WTC11 (cell line): ENCODE measurements at regions not wholly inside any gene's neighbourhood (a gene's known extent, or its start where the extent isn't known, plus 50 kb on each side); places are given as distances from the start of the nearest gene placed in this dataset.

Experiments used
- ATAC-seq: fragments of 200-7000 bp; cut with Tn5 transposase; 2 replicates; pipeline ENCODE4 v1.10.0; 2021; ENCODE audit warnings: mild to moderate bottlenecking, moderate library complexity
- CTCF ChIA-PET: fragments of 300-600 bp; sonication (Branson Sonifier 250); formaldehyde crosslinking; loops from one replicate; lab custom pipeline; 2021; ENCODE audit warnings: antibody characterized with exemption; lab: Charles Lee
- POLR2A ChIA-PET: fragments of 350-600 bp; sonication (Branson Sonifier 250); formaldehyde crosslinking; loops from one replicate; lab custom pipeline; 2021; ENCODE audit warnings: antibody characterized with exemption; lab: Charles Lee
- DNase-seq: peaks from one replicate; pipeline ENCODE4 v3.0.0; 2021; ENCODE audit warnings: low spot score
- H3K27ac Mint-ChIP-seq: 2 replicates; pipeline ENCODE4 v1.8.0; 2021; ENCODE audit warnings: mixed read lengths
- H3K27me3 Mint-ChIP-seq: 2 replicates; pipeline ENCODE4 v1.8.0; 2021; ENCODE audit warnings: low read depth, mild to moderate bottlenecking, moderate library complexity, mixed read lengths
- H3K36me3 Mint-ChIP-seq: 2 replicates; pipeline ENCODE4 v1.8.0; 2021; ENCODE audit warnings: mixed read lengths
- H3K4me1 Mint-ChIP-seq: 2 replicates; pipeline ENCODE4 v1.8.0; 2022; ENCODE audit warnings: mixed read lengths
- H3K4me3 Mint-ChIP-seq: 2 replicates; pipeline ENCODE4 v1.8.0; 2021; ENCODE audit warnings: mild to moderate bottlenecking, moderate library complexity, mixed read lengths
- H3K9me3 Mint-ChIP-seq: 2 replicates; pipeline ENCODE4 v1.8.0; 2021; ENCODE audit warnings: mixed read lengths
- CBFB ChIP-seq: sonication (generic); formaldehyde crosslinking; IDR thresholded peaks from 2 replicates; pipeline ENCODE4 v1.8.1; 2022; ENCODE audit warnings: mild to moderate bottlenecking, low read depth, missing genetic modification reagents
- IRF2 ChIP-seq: sonication (generic); formaldehyde crosslinking; IDR thresholded peaks from 2 replicates; pipeline ENCODE4 v1.8.0; 2022; ENCODE audit warnings: low read depth, missing genetic modification reagents, borderline replicate concordance
- JAZF1 ChIP-seq: fragments of 250-450 bp; sonication (Bioruptor Pico); IDR thresholded peaks from 2 replicates; pipeline ENCODE4 v1.9.0; 2021; ENCODE audit warnings: moderate library complexity, mild to moderate bottlenecking, inconsistent platforms
- NFE2L1 ChIP-seq: sonication (generic); formaldehyde crosslinking; IDR thresholded peaks from 2 replicates; pipeline ENCODE4 v1.8.1; 2023; ENCODE audit warnings: missing genetic modification reagents
- PRRX2 ChIP-seq: fragments of 250-450 bp; sonication (Bioruptor Pico); IDR thresholded peaks from 2 replicates; pipeline ENCODE4 v1.8.0; 2021; ENCODE audit warnings: mild to moderate bottlenecking
- RORB ChIP-seq: fragments of 250-450 bp; sonication (Bioruptor Pico); IDR thresholded peaks from 2 replicates; pipeline ENCODE4 v1.9.0; 2021; ENCODE audit warnings: mild to moderate bottlenecking
- SP1 ChIP-seq: sonication (generic); formaldehyde crosslinking; conservative IDR thresholded peaks from 2 replicates; pipeline ENCODE4 v1.8.1; 2022; ENCODE audit warnings: missing genetic modification reagents
- ZNF219 ChIP-seq: sonication (generic); formaldehyde crosslinking; IDR thresholded peaks from 2 replicates; pipeline ENCODE4 v1.8.0; 2023; ENCODE audit warnings: missing genetic modification reagents, mild to moderate bottlenecking, borderline replicate concordance
- ZNF423 ChIP-seq: fragments of 250-450 bp; sonication (Bioruptor Pico); IDR thresholded peaks from 2 replicates; pipeline ENCODE4 v2.1.2; 2022; ENCODE audit warnings: mild to moderate bottlenecking, moderate library complexity
- TF ChIP-seq, protein P1 (sequence below): fragments of 250-450 bp; sonication (Bioruptor Pico); conservative IDR thresholded peaks from 2 replicates; pipeline ENCODE4 v1.9.0; 2021; ENCODE audit warnings: mild to moderate bottlenecking
- TF ChIP-seq, protein P2 (sequence below): sonication (generic); formaldehyde crosslinking; IDR thresholded peaks from 2 replicates; pipeline ENCODE4 v1.8.1; 2022; ENCODE audit warnings: mild to moderate bottlenecking, missing genetic modification reagents, moderate library complexity, borderline replicate concordance
- TF ChIP-seq, protein P3 (sequence below): sonication (generic); formaldehyde crosslinking; IDR thresholded peaks from 2 replicates; pipeline ENCODE4 v1.8.1; 2022; ENCODE audit warnings: mild to moderate bottlenecking, moderate library complexity, missing genetic modification reagents
- TF ChIP-seq, protein P4 (sequence below): fragments of 250-450 bp; sonication (Bioruptor Pico); IDR thresholded peaks from 2 replicates; pipeline ENCODE4 v1.8.0; 2021; ENCODE audit warnings: mild to moderate bottlenecking
- TF ChIP-seq, protein P5 (sequence below): sonication (generic); formaldehyde crosslinking; IDR thresholded peaks from 2 replicates; pipeline ENCODE4 v1.8.0; 2022; ENCODE audit warnings: mild to moderate bottlenecking, missing genetic modification reagents
- TF ChIP-seq, protein P6 (sequence below): sonication (generic); formaldehyde crosslinking; IDR thresholded peaks from 2 replicates; pipeline ENCODE4 v1.8.1; 2022; ENCODE audit warnings: low read depth, mild to moderate bottlenecking, moderate library complexity, missing genetic modification reagents, borderline replicate concordance
- TF ChIP-seq, protein P7 (sequence below): sonication (generic); formaldehyde crosslinking; IDR thresholded peaks from 2 replicates; pipeline ENCODE4 v1.8.0; 2022; ENCODE audit warnings: mild to moderate bottlenecking, missing genetic modification reagents
- TF ChIP-seq, protein P8 (sequence below): sonication (generic); formaldehyde crosslinking; IDR thresholded peaks from 2 replicates; pipeline ENCODE4 v1.8.1; 2023; ENCODE audit warnings: mild to moderate bottlenecking, missing genetic modification reagents
- TF ChIP-seq, protein P9 (sequence below): sonication (generic); formaldehyde crosslinking; IDR thresholded peaks from 2 replicates; pipeline ENCODE4 v1.8.1; 2023; ENCODE audit warnings: mild to moderate bottlenecking, missing genetic modification reagents, borderline replicate concordance

DNA sequence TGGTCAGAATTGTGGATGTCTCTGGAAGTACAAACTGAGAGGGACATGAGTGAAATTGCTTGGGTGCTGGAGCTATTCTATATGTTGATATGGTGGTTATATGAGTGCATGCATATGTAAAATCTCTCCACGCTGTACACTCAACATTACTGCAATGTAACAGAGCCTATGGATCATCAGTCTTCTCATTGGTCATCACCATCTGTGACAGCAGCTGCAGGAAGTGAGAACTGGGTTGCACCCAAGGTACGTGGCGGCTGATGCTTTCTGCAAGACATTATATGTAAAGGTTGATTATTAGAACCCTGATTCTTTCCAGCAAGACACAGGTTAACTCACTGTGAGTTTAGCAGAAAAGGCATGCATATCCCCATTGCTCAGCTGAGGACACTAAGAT lies 387.1 kb downstream of the OMA1 start (continued):
- TF ChIP-seq, protein P1, sequence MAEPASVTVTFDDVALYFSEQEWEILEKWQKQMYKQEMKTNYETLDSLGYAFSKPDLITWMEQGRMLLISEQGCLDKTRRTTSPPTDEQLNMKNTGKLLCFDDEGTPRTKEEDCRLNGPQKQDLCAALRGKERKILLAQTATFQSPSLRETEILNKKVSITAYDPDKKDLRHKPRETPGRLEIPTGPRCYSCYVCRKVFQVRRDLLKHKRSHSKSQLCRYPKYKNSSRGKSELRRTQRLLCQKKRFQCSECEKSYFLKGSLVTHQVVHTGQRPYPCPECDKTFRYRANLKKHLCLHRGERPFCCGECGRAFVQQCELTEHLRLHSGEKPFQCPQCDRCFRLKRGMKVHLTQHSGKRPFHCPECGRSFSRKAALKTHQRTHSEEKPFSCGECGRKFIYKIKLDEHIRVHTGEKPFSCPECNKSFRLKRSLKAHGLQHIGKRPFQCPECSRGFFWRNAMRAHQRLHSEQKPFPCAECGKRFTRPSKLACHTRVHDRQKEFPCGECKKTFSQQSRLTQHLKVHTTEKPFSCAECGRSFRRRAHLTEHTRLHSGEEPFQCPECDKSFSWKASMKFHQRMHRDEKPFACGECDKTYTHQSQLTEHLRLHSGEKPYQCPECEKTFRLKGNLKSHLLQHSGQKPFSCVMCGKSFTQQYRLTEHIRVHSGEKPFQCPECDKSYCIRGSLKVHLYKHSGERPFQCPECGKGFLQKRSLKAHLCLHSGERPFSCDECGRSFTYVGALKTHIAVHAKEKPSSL (CRISPR knock-in tag) = no peak
- no peak for TF ChIP-seq IRF2 (CRISPR knock-in tag)
- TF ChIP-seq, protein P2, sequence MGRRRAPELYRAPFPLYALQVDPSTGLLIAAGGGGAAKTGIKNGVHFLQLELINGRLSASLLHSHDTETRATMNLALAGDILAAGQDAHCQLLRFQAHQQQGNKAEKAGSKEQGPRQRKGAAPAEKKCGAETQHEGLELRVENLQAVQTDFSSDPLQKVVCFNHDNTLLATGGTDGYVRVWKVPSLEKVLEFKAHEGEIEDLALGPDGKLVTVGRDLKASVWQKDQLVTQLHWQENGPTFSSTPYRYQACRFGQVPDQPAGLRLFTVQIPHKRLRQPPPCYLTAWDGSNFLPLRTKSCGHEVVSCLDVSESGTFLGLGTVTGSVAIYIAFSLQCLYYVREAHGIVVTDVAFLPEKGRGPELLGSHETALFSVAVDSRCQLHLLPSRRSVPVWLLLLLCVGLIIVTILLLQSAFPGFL (CRISPR knock-in tag) = no peak
- TF ChIP-seq, all 79 proteins: peak for 0

DNA sequence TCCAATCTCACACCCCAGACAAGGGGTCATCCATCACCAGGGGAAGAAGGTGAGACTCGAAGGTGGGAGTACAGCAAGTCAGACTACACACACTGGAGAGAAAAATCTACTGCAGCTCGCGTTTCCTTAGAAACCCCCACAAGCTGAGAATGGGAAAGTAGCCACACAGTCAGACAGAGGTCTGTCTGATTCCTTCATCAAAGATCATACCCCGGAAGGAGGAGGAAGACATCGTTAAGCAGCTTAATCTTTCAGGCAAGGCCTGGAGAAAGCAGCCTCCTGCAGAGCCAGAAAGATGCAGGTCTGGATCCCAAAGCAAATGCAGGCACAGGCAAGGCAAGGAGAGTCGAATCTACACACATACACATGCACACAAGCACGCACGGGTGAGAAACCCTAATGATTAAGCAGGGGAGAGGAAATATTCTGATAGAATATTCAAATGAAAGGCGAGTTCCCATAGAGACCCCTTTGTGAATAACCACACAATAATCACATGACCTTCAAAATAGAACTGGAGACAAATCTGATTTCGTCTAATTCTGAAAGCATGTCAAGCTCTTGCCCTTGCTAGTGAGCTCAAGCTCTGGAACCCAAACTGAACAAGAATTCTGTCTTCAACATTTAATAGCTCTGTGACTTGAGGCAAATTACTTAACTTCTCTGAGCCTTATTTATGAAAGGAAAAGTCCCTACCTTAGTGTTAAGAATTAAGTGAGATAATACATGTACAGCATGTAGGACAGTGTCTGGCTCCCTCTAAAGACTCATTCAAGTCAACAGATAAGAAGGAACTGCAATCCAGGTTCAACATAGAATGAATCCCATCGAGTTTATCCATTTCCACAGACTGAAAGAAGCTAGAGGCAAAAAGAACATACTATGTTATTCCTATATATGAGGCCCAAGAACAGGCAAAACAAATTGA lies 387.8 kb downstream of the OMA1 start:
- POLR2A ChIA-PET = no interaction called here
- Mint-ChIP-seq H3K4me1 (peaks cover 20% of the 10 kb centered on the region), H3K27me3 (no peaks in the 10 kb centered on the region), H3K4me3 (no peak overlapping the region), H3K36me3 (no peaks in the 10 kb centered on the region), H3K27ac (no peak overlapping the region), H3K9me3 (no peaks in the 10 kb centered on the region)
- ATAC-seq (no peak), DNase-seq (no peak)
- no peak for TF ChIP-seq CBFB (CRISPR knock-in tag)
- TF ChIP-seq, protein P3, sequence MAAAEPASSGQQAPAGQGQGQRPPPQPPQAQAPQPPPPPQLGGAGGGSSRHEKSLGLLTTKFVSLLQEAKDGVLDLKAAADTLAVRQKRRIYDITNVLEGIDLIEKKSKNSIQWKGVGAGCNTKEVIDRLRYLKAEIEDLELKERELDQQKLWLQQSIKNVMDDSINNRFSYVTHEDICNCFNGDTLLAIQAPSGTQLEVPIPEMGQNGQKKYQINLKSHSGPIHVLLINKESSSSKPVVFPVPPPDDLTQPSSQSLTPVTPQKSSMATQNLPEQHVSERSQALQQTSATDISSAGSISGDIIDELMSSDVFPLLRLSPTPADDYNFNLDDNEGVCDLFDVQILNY (CRISPR knock-in tag) = no peak
- TF ChIP-seq SP1 = no peak
- no peak for TF ChIP-seq NFE2L1
- TF ChIP-seq, protein P4, sequence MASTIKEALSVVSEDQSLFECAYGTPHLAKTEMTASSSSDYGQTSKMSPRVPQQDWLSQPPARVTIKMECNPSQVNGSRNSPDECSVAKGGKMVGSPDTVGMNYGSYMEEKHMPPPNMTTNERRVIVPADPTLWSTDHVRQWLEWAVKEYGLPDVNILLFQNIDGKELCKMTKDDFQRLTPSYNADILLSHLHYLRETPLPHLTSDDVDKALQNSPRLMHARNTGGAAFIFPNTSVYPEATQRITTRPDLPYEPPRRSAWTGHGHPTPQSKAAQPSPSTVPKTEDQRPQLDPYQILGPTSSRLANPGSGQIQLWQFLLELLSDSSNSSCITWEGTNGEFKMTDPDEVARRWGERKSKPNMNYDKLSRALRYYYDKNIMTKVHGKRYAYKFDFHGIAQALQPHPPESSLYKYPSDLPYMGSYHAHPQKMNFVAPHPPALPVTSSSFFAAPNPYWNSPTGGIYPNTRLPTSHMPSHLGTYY (CRISPR knock-in tag) = no peak
- TF ChIP-seq JAZF1 (CRISPR knock-in tag) = no peak
- CTCF ChIA-PET = interaction anchor here (1.2 to 1.3 kb wide), 2 partner anchors 93 to 192 kb away, joined by 3 to 5 read pairs; no protein-coding TSS in a partner anchor

DNA sequence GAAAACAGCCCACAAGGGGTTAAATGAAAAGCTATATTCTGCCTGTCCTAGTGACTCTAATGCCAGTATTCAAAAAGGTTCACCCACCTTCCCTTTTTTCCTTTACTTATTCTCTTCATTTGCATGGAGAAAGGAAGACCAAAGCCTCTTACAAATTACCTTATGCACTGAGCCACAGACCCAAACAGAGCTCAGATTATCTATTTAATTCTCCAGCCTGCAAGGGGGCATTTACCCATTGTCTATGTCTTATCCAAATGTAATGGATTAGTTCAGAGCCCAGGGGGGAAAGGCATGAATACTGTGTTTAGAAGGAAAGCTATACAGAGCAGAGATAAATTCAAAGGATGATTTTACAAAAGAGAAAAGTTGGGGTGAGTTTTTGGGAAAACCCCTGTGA lies 388.5 kb downstream of the OMA1 start:
- H3K9me3 Mint-ChIP-seq = no peaks in the 10 kb centered on the region
- no peak for ATAC-seq
- H3K27ac Mint-ChIP-seq = no peak overlapping the region
- H3K27me3 Mint-ChIP-seq = no peaks in the 10 kb centered on the region
- ChIA-PET POLR2A (no interaction called here), CTCF (interaction anchor here (1.1 to 1.5 kb wide), 4 partner anchors 63 to 191 kb away, joined by 3 to 5 read pairs (median 3); no protein-coding TSS in a partner anchor)
- no peak for DNase-seq
- H3K4me3 Mint-ChIP-seq = no peak overlapping the region
- H3K4me1 Mint-ChIP-seq = peaks cover 16% of the 10 kb centered on the region
- no peaks in the 10 kb centered on the region for H3K36me3 Mint-ChIP-seq
- TF ChIP-seq ZNF423 (CRISPR knock-in tag) = no peak
- no peak for TF ChIP-seq CBFB (CRISPR knock-in tag)
- TF ChIP-seq PRRX2 (CRISPR knock-in tag) = no peak
- TF ChIP-seq, protein P5, sequence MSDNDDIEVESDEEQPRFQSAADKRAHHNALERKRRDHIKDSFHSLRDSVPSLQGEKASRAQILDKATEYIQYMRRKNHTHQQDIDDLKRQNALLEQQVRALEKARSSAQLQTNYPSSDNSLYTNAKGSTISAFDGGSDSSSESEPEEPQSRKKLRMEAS (CRISPR knock-in tag) = no peak
- TF ChIP-seq RORB (CRISPR knock-in tag) = no peak
- TF ChIP-seq, protein P6, sequence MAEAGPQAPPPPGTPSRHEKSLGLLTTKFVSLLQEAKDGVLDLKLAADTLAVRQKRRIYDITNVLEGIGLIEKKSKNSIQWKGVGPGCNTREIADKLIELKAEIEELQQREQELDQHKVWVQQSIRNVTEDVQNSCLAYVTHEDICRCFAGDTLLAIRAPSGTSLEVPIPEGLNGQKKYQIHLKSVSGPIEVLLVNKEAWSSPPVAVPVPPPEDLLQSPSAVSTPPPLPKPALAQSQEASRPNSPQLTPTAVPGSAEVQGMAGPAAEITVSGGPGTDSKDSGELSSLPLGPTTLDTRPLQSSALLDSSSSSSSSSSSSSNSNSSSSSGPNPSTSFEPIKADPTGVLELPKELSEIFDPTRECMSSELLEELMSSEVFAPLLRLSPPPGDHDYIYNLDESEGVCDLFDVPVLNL (CRISPR knock-in tag) = no peak
- TF ChIP-seq, protein P7, sequence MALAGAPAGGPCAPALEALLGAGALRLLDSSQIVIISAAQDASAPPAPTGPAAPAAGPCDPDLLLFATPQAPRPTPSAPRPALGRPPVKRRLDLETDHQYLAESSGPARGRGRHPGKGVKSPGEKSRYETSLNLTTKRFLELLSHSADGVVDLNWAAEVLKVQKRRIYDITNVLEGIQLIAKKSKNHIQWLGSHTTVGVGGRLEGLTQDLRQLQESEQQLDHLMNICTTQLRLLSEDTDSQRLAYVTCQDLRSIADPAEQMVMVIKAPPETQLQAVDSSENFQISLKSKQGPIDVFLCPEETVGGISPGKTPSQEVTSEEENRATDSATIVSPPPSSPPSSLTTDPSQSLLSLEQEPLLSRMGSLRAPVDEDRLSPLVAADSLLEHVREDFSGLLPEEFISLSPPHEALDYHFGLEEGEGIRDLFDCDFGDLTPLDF = no peak
- TF ChIP-seq, protein P8, sequence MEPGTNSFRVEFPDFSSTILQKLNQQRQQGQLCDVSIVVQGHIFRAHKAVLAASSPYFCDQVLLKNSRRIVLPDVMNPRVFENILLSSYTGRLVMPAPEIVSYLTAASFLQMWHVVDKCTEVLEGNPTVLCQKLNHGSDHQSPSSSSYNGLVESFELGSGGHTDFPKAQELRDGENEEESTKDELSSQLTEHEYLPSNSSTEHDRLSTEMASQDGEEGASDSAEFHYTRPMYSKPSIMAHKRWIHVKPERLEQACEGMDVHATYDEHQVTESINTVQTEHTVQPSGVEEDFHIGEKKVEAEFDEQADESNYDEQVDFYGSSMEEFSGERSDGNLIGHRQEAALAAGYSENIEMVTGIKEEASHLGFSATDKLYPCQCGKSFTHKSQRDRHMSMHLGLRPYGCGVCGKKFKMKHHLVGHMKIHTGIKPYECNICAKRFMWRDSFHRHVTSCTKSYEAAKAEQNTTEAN (CRISPR knock-in tag) = no peak
- TF ChIP-seq, protein P9, sequence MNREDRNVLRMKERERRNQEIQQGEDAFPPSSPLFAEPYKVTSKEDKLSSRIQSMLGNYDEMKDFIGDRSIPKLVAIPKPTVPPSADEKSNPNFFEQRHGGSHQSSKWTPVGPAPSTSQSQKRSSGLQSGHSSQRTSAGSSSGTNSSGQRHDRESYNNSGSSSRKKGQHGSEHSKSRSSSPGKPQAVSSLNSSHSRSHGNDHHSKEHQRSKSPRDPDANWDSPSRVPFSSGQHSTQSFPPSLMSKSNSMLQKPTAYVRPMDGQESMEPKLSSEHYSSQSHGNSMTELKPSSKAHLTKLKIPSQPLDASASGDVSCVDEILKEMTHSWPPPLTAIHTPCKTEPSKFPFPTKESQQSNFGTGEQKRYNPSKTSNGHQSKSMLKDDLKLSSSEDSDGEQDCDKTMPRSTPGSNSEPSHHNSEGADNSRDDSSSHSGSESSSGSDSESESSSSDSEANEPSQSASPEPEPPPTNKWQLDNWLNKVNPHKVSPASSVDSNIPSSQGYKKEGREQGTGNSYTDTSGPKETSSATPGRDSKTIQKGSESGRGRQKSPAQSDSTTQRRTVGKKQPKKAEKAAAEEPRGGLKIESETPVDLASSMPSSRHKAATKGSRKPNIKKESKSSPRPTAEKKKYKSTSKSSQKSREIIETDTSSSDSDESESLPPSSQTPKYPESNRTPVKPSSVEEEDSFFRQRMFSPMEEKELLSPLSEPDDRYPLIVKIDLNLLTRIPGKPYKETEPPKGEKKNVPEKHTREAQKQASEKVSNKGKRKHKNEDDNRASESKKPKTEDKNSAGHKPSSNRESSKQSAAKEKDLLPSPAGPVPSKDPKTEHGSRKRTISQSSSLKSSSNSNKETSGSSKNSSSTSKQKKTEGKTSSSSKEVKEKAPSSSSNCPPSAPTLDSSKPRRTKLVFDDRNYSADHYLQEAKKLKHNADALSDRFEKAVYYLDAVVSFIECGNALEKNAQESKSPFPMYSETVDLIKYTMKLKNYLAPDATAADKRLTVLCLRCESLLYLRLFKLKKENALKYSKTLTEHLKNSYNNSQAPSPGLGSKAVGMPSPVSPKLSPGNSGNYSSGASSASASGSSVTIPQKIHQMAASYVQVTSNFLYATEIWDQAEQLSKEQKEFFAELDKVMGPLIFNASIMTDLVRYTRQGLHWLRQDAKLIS (CRISPR knock-in tag) = no peak
- TF ChIP-seq ZNF219 = no peak
